Stimulated activated CD4-positive, alpha-beta T cell treated with anti-CD3 and anti-CD28 coated beads, Interleukin-1b, Interleukin-23, amount 100 ng/mL, for 48 hours (primary cell): ENCODE measurements at regions not wholly inside any gene's neighbourhood (a gene's known extent, or its start where the extent isn't known, plus 50 kb on each side); places are given as distances from the start of the nearest gene placed in this dataset.

ENCODE experiments used
- DNase-seq: peaks from one replicate; pipeline ENCODE4 v3.0.0-alpha.2; 2020

DNA sequence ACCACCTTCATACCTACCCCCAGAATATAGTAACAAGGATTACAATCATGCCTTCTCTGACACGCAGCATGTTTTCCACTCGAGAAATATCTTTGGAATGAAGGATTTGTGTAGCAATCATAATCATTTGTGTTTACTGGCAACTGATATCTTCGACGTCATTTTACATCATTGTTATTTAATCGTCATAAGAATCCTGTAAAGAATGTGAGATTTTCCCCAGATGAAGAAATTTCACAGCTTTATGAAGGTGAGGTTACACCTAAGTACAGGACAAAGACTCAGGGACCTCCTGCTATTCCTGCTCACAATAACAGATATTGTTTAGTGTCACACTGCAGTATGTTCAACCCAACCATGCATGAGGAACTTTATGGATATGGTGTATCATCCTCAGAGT lies 198.2 kb upstream of the LDB2 start:
- DNase-seq: no peak

DNA sequence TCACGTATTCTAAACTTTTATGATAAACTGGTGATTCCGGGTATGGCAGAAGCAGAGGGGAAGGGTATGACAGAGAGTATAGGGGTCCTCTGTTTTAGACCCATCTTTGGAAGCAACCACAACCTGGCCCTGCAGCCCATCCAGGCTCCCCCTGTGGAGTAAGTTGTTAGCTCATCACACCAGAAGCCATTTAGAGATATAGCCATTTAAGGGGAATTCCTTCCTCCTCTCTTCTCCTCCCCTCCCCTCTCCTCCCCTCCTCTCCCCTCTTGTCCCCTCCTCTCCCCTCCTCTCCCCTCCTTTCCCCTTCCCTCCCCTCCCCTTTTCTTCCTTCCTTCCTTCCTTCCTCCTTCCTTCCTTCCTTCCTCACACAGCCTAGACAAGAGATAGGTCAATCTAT lies 197.3 kb upstream of the LDB2 start:
- DNase-seq: no peak

DNA sequence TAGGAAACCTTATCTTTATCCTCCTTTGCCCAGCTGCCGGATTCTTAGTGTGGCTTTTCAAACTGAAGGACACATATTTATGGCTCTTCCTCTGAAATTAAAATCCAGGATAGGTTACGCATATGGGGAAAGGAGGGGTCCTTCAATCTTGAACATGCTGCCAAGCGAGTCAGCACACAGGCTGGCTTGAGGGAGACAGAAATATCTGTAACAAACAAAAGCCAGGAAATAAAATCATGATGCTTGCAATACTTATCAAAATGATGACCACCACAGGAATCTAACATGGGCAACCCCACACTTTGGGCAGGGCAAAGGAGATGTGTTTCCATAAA lies 196.4 kb upstream of the LDB2 start:
- no peak for DNase-seq

DNA sequence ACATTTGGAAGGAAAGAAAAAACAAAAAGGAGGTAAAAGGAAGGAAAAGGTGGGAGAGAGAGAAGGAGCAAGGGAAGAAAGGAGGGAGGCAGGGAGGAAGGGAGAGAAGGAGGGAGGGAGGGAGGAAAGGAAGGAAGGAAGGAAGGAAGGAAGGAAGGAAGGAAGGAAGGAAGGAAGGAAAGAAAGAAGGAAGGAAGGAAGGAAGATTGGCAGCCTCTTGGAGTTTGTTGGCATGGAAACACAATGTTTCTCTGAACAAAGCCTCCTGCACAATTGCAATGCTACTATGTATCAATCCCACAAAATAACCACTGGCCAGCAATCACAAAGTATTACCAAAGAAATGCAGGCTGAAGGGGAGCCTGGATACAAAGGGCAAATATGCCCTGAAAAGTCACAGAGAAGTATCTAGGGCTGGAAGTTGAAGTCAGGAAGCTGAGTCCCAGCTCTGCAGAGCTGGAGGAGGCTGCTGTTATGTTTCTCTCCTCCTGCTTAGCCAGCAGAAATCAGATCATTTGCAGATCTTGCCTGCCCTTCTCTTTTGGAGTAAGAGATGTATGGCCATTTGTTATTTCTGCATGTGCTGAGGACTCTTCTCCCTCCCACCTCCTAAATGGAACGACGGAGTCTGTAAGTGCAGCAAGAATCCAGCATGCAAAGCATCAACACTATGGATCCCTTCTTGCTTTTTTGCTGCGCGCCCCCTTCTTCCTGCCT lies 195.9 kb upstream of the LDB2 start:
- DNase-seq: no peak

DNA sequence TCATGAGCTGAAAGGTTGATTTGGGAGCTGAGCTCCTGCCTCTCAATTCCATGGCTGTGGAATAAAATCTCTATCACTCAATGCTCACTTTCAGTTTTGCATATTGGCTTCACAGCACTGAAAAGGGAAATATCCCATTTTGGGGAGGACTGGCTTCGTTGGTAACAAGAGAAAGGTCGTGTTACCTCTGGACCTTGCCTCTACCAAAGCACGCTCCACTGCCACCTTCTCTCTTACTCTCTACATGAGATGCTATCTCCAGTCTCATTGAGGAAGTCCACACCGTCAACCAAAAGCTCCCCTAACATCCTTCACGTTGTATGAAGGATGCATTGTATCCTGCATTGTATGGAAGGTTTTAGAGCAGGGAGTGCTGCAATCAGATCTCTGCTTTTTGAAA lies 195.0 kb upstream of the LDB2 start:
- no peak for DNase-seq

DNA sequence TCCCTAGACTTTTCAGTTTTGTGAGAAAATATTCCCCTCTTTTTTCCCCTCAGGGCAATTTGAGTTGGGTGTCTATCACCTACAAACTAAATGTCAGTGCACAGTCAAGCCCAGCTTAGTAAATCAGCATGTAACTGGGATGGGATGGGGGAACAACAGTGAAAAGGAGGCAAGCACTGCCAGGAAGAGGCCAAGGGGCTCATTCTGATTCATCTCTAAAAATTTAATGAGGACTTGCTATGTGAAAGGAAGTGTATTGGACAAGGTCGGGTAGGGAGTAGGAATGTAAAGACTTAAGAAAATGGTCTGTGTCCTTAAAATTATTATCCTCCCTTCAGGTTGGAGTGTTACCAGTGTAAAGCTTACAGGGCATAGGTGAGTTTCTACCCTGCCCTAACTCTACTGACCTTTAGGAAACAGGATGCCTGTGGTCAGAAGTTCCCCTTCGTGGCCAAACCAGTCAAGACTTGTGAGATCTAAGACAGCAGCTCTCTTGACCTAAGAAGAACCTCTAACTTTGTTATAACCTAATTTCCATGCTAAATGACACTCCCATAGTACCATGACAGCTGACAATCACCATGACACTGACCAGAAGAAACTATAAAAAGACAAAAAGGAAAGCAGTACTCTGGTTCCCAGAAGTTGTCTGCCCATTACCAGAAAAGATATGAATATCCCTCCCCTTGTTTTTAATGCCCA lies 194.4 kb upstream of the LDB2 start:
- no peak for DNase-seq

DNA sequence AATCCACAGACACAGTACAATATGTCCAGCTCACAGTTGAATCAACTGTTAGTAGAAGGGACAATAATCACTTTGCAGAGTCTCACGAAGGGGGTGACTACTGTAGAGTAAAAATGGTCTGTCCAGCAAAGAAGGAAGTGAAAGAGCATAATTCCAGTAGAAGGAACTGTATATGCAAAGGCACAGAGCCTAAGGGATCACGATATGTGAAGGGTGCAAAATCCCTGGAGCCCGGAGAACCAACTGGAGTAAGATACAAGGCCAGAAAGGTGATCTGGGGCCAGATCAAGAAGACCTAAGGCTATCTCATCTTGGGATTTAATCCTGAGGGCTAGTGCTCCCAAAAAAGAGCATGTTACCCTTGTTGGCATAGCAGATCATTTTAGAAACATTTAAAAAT lies 192.7 kb upstream of the LDB2 start:
- DNase-seq: no peak

DNA sequence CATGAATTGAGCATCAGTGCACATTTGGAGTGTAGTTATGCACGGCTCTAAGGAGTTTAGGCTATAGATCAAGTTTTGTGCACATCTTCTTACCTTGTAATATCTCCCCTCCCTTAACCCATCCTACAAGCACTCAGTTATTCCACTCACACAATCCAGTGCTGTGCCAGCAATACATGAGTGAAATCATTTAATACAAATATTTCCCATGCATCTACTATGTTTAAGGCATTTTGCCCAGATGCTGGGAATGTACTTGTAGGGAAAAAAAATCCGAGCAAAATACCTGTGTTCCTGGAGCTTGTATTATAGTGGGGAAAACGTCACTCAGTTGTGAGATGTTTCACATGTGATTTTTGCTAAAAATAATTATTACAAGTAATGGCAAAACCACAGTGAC lies 191.6 kb upstream of the LDB2 start:
- DNase-seq: no peak

DNA sequence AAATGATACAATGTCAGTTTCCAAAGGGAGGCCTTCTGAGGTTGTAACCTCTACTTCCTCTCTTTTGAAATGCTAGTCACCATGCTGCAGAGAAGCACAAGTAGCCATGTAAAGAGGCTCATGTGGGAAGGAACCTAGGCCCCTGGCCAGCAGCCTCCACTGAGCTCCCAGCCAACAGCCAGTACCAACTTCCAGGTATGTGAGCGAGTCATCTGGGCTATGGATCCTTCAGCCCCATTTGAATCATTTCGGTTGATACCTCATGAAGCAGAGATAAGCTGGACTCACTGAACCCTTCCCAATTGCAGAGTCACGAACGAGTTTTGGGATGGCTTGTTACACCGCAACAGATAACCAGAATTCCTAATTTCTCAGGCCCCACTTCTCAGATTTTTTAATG lies 187.0 kb upstream of the LDB2 start:
- no peak for DNase-seq

DNA sequence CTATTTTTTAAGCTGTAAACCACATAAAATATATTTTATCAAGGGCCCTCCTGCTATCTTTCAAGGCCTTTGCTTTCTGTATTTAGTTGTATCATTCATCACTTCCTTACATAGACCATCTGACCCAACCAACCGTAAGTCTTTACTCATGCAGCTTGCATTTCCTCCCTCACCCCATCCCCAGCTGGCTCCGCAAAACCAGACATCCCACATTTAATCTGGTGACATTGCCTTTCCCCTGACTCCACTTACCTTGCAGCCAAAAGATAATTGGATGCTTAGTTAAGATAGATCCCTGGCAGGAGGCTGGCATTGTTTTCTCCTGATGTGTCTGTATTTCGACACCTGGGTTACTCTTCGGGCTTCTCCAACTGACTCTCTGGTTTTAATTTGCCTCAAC lies 183.7 kb upstream of the LDB2 start:
- no peak for DNase-seq

DNA sequence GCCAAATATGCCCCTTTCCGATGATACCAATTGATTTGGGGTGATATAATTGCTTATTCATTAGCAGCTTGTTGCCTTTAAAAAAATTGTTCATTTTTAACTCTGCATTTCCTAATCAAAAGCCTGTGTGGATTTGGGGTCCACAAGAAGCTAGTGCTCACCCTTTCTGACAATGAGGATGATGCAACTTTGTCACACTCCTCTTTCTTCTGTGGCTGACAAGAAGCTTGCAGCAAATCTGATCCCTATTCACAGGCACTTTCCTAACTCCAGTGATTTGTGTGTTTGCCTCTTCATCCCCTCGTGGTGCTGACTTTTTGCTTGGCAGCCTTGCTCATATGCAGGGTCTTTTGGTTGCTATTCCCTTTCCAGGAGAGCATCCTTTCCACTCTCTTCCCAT lies 182.7 kb upstream of the LDB2 start:
- DNase-seq: no peak

DNA sequence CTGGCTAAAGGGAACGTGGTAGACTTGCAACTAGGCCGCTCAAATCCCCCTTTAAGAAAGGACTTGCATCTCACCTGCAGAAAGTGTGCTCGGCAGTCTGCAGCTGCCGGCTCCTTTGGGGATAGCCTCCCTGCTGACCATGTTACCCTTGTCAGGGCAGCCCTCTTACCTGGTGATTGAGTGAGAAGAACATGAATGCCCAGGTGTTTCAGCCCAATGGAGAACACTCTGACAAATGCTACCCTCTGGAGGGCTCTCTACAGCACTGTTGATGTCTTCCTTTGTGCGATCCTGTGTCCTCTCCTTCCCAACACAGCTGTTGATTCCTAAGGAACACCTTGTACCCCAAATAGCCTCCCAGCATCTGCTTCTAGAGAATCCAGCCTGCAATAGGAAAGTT lies 178.7 kb upstream of the LDB2 start:
- DNase-seq: no peak

DNA sequence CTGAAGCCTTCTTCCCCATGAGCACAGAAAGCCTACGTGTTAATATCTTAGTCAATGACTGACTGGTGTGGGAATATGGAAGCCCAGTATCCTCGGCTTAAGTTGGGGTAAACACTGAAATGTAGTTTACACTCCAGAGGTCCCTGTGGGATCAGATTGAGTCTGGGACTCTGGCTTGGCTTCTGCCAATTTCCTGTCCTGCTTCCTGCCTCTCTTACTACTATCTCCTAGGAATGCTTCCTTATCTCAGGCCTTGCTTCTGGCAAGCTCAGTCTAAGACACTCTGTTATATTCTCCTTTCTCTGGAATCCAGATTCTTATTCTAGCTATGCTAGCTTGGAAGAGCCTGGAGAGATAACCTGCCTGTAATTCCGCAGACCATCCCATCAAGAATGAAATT lies 174.0 kb upstream of the LDB2 start:
- DNase-seq: no peak

DNA sequence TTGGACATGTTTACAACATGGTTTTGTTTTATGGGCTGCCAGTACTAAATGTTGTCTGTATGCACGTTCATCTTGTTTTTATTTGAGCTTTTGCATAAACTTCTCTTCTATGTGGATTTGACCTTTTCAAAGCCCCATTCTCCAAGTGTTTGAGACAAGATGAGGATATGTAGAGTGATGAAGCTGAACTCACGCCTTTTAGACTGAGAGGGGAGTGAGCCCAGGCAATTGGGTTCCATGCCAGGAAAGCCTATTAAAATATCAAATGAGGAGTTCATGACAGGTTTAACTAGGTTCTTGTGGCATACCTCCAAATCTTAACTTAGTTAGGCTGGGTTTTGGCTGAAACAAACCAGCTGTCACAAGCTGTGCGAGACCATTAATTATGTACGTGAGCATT lies 170.4 kb upstream of the LDB2 start:
- DNase-seq: no peak

DNA sequence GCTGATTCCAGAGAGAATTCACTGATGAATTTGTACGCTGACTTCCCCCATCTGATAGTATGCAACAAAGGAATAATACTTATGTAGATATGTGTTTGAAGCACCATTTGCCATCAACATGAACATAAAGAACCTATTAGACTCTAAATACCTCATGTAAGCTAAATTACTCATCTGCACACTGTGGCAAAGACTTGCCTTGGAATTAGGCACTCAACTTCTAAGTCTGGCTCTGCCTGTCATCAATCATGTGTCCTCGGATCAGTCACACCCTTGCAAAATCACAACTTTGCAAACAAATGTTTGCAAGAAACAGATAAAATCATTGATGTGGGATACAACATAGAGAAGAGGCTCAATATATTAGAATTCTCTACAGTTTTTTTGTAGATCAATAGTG lies 169.9 kb upstream of the LDB2 start:
- DNase-seq: no peak

DNA sequence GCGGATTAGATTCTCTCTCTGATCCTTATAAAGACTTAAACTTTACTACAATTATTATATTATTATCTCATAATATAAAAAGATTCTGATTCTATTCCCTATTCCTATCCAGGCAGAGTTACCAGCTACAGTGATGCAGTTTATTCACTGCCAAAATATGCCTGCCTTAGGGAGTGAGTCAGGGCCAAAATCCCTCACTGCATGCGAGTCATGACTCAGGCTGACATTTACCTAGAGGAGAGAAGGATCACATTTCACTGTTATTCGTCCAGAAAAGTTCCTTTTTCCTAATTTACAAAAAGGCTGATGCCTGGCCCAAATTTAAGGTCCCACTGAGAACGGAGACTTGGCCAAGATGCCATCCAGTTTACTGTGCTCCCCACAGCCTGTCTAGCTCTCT lies 168.5 kb upstream of the LDB2 start:
- no peak for DNase-seq

DNA sequence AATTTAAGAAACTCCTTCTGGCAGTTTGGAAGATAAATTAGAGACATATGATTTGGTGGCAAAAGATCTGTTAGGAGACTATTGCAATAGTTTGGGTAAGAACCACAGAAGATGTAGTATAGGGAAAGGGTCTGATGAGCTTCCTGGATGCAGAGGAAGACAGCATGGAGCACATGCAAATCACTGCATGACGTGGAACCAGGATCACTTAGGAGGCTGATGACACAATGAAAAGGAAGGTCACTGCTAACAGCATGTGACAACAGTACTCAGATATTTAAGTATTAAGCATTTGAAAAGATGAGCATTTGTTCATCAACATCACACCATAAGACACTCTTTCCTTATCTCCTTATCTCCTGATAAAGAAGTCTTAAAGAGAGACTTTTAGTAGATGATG lies 167.8 kb upstream of the LDB2 start:
- DNase-seq: no peak

DNA sequence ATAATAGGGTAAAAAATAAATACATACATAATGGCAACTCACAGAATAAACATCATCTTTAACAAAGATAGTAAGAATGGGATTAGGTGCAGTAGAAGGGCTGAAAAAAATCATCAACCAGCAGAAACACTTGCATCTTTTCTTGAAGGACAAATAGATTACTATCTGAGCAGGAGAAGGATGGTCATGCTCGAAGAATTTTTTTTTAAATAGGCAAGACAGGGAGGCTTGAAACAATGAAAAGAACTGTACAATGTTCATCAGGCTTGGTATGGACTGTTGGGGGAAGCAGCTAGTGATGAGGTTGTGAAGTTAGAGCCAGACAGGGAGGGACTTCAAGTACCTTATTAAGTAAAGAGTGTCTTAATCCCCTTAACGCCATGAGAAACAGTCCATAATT lies 167.4 kb upstream of the LDB2 start:
- DNase-seq: no peak

DNA sequence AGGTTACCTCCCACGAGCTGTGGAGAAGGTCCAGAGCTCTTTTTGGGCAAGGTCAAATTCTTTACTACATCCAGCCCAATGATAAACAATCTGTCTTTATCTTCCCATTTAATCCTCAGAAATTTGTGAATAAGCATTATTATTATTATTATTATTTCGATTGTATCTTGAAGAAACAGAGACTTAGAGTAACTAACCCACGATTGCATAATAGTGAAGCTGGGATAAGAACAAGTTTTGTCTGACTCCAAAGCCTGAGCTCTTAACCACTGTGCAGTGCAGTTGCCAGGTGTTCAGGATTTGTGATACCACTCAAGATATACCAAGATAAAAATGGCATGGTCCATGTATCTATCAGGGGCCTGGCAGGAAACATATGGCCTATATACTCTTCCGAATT lies 166.5 kb upstream of the LDB2 start:
- no peak for DNase-seq

DNA sequence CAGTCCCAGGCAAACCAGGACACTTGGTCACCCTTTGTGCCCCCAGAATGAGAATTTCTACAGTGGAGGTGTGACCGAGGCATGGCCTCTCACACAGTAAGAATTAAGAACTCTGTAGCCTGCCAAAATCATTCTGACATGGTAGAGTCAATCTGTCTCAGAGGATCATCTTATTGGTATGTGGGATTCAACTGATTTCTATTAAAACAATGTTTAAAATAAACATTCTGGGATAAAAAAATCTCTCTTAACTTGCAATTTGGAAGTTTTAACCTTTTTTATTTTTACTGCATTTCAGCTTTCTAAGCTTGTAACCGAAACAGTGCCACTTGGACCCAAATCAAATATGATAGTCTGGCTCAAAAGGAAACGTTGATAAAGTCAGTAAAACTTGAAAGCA lies 165.4 kb upstream of the LDB2 start:
- DNase-seq: no peak

DNA sequence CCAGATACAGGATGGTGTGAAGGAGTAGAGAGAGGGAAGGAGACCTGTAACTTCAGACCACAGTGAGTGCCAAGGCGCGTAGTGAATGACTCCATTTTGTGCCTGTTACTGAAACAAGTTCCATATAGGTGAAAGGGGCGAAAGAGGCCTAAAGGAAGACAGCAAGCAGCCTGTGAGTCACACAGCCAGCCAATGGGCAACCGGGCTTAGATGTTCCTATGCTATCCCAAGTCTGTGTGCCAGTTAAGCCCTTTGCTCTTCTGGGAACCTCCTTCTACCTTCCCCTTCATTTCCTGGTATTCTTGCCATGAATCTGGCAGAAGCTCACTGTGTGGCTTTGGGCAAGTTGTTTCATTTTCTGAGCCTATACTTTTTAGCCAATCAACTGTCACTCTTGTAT lies 161.8 kb upstream of the LDB2 start:
- no peak for DNase-seq

DNA sequence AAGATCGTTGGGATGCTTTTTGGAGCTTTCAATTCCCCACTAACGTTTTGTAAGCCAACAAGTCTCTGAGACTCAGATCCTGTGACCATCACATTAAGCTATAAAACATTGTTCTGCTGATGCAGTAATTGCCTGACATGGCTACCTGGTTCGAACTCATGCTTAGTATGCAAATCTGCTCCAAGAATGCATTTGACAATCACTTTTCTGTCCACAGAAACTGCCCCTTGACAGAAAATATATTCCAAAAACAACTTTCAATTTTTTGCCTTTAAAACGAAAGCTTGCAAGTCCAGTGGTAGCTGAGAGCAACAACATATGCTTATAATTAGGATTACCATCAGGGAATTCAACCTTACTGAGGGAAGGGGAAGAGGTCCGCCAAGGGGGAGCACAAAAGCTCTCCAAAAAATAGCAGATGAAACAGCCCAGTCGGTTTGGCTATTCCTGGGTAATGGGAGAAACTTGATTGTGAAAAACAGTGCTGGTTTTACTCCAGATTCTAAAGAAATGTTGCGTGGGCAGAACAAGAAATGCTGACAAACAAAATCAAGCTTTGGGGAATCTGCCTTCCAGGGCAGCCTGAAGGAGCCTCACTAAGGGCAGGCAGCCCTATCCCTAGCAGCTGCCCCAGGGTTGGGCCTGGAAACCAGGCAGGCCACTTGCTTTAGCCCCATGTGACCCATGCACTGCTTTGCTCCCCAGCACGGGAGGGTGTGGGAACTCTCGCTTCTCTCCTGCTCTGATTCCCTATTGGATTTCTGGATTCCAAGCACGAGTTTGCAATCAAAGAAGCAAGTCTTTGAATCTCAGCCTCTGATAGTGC lies 160.7 kb upstream of the LDB2 start:
- DNase-seq: no peak

DNA sequence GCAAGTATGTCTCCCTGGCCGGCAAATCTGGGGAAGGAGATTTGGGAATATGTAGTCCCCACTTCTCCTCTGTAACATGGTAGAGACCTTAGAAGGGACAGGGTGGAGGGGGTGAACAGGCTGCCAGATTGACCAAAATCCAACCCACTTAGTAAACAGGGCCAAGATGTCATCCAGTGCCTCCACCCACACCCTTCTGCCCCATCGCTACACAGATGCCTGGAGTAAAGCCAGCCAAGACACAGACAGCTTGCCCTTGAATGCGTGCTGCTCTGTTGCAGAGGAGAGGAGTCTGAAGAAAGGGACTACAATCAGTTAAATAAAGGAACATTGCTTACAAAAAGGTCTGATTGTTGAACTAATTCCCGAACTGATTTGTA lies 160.1 kb upstream of the LDB2 start:
- no peak for DNase-seq

DNA sequence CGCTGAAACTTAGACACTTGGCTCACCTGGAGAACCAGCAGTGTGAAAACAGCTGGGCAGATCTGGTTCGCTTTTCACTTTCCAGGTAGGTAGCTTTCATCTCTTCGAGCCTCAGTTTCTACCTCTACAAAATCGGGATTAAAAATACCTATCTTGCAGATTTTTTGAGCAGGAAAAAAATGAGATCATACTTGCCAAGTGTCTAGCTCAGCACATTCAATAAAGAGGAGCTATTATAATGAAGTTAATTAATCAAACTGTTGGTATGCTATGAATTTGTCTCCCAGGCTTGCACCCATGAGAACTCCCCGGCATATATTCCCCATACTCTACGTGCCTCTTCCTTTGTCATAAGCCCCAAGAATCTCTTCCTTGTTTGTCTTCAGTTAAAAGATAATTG lies 158.6 kb upstream of the LDB2 start:
- no peak for DNase-seq

DNA sequence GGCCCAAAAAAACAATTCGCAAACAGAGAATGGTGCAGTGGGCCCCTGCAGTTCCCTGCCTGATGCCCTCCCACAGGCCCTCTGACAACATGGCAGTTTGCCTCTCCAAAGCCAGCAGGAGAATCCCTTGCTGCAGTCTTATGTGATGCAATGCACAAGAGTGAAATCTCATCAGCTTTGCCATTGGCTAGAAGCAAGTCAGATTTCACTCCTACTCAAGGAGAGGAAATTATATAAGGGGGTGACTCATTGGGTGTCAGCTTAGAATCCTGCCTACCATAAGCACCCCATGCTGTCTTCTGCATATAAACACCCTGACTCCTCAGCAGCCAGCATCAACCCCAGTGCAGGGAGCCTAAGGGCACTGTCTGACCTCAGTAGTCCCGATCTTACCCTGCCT lies 157.3 kb upstream of the LDB2 start:
- no peak for DNase-seq
